Stomach (tissue), 8 donors: ENCODE measurements at regions not wholly inside any gene's neighbourhood (a gene's known extent, or its start where the extent isn't known, plus 50 kb on each side); places are given as distances from the start of the nearest gene placed in this dataset.

Source experiments
- DNase-seq, 2 donors: peaks; one replicate each; pipeline versions ENCODE4 v3.0.0 to v3.0.0-alpha.2; 2013 to 2019
- H3K27ac ChIP-seq, 5 donors: fragments of 200-600 bp in 4 of 5; sonication (generic) in 4 of 5; one replicate each; pipeline ENCODE4 v1.5.1; 2013 to 2019; ENCODE audit warnings: mild to moderate bottlenecking in 1 of 5, moderate library complexity in 1 of 5
- H3K27me3 ChIP-seq, 3 donors: fragments of 200-600 bp; sonication (generic); one replicate each; pipeline ENCODE4 v1.5.1; 2017 to 2019; ENCODE audit warnings: mixed run types in 1 of 3
- H3K36me3 ChIP-seq, 4 donors: fragments of 200-600 bp; sonication (generic); 1 replicate in 3 of 4; 2 replicates in 1 of 4; pipeline ENCODE4 v1.5.1; 2016 to 2019
- H3K4me1 ChIP-seq, 4 donors: fragments of 200-600 bp; sonication (generic); one replicate each; pipeline ENCODE4 v1.5.1; 2016 to 2019
- H3K4me3 ChIP-seq, 4 donors: fragments of 200-600 bp; sonication (generic) in 3 of 4; one replicate each; pipeline ENCODE4 v1.5.1; 2016 to 2019; ENCODE audit warnings: mild to moderate bottlenecking in 1 of 4
- H3K9me3 ChIP-seq, 4 donors: fragments of 200-600 bp; sonication (generic); one replicate each; pipeline ENCODE4 v1.5.1; 2016 to 2019
- CTCF ChIP-seq, 7 experiments: fragments of 450-650 bp in 4 of 7; fragments of 200-600 bp in 3 of 7; sonication (generic) in 3 of 7; IDR thresholded peaks; one replicate each; pipeline ENCODE4 v1.5.1; 2016 to 2019; ENCODE audit warnings: antibody characterized with exemption in 7 of 7, control low read depth in 2 of 7, mild to moderate bottlenecking in 1 of 7
- EP300 ChIP-seq: sonication (generic); formaldehyde crosslinking; IDR thresholded peaks from one replicate; pipeline ENCODE4 v1.6.1; 2017; ENCODE audit warnings: antibody characterized with exemption
- POLR2A ChIP-seq, 4 donors: fragments of 450-650 bp; IDR thresholded peaks; one replicate each; pipeline ENCODE4 v1.6.1; 2016; ENCODE audit warnings: antibody characterized with exemption in 4 of 4, control low read depth in 2 of 4, mild to moderate bottlenecking in 1 of 4, moderate library complexity in 1 of 4
- POLR2AphosphoS5 ChIP-seq, 3 donors: sonication (generic); formaldehyde crosslinking; IDR thresholded peaks; one replicate each; pipeline ENCODE4 v1.6.1; 2016; ENCODE audit warnings: antibody characterized with exemption in 3 of 3
- WGBS, 5 donors: extraction: QIAGEN DNeasy Blood & Tissue Kit in 3 of 5; methylation state at CpG; one replicate each; pipeline versions ENCODE4 v1.1.5 to v1.1.7; 2013 to 2018; 5-methylcytosine and 5-hydroxymethylcytosine counted together
- intact Hi-C: fragments of 100-400 bp; cut with DNase I; formaldehyde crosslinking; loops from one replicate; pipeline ENCODE4 v1.15.1; 2023; ENCODE audit warnings: low total_unique reads
- donor health status: healthy with polysubstance abuse.
- donor health status: Bipolar disorder and iron deficiency.
- donor health status: healthy.

GRCh38 chr21:38973552-38973951 is 167.8 kb downstream of the ETS2 start:
- H3K4me3 ChIP-seq, result no peak overlapping the region
- H3K27ac ChIP-seq, result no peak overlapping the region
- H3K27me3 ChIP-seq, result no peaks in the 10 kb centered on the region
- no peak for TF ChIP-seq EP300
- no peak for TF ChIP-seq POLR2A (IDR thresholded peaks at IDR 0.05)
- TF ChIP-seq CTCF (IDR thresholded peaks at IDR 0.05), result no peak
- intact Hi-C loops, result no loop called here
- 89 to 93% (median 92%) methylated on average over 6 of the region's 6 CpGs for WGBS, 5 donors
- no peak for DNase-seq
- no peaks in the 10 kb centered on the region for H3K36me3 ChIP-seq
- no peaks in the 10 kb centered on the region for H3K9me3 ChIP-seq
- H3K4me1 ChIP-seq, result no peaks in the 10 kb centered on the region

GRCh38 chr21:38972078-38972477 is 166.3 kb downstream of the ETS2 start:
- Histone ChIP-seq H3K4me1 (no peaks in the 10 kb centered on the region), H3K27me3 (no peaks in the 10 kb centered on the region), H3K36me3 (no peaks in the 10 kb centered on the region), H3K9me3 (no peaks in the 10 kb centered on the region), H3K27ac (no peak overlapping the region), H3K4me3 (no peak overlapping the region)
- intact Hi-C loops, result no loop called here
- no peak for TF ChIP-seq POLR2AphosphoS5 (IDR thresholded peaks at IDR 0.05)
- no peak for TF ChIP-seq POLR2A (IDR thresholded peaks at IDR 0.05)
- no peak for TF ChIP-seq EP300
- TF ChIP-seq CTCF (IDR thresholded peaks at IDR 0.05), result no peak
- DNase-seq, result no peak
- 80 to 98% (median 92%) methylated on average over 7 to 10 of the region's 10 CpGs for WGBS, 5 donors

GRCh38 chr21:38970765-38971164 is 165.0 kb downstream of the ETS2 start:
- no peaks in the 10 kb centered on the region for H3K36me3 ChIP-seq
- no peak overlapping the region for H3K4me3 ChIP-seq
- no peaks in the 10 kb centered on the region for H3K9me3 ChIP-seq
- intact Hi-C loops, result no loop called here
- 84 to 98% (median 92%) methylated on average over 3 of the region's 3 CpGs for WGBS, 5 donors
- no peaks in the 10 kb centered on the region for H3K27me3 ChIP-seq
- no peak for DNase-seq
- TF ChIP-seq CTCF (IDR thresholded peaks at IDR 0.05) (no peak), EP300 (no peak), POLR2A (IDR thresholded peaks at IDR 0.05) (no peak), POLR2AphosphoS5 (IDR thresholded peaks at IDR 0.05) (no peak)
- H3K4me1 ChIP-seq, result peaks cover 0 to 8% (median 5%) of the 10 kb centered on the region in 4 donors
- no peak overlapping the region for H3K27ac ChIP-seq

- no peak for DNase-seq
- Histone ChIP-seq H3K4me1 (peaks cover 0 to 15% (median 8%) of the 10 kb centered on the region in 4 donors), H3K27me3 (no peaks in the 10 kb centered on the region), H3K36me3 (no peaks in the 10 kb centered on the region), H3K27ac (no peak overlapping the region), H3K4me3 (no peak overlapping the region), H3K9me3 (no peaks in the 10 kb centered on the region)
- 83 to 93% (median 84%) methylated on average over 10 to 12 of the region's 12 CpGs for WGBS, 5 donors
- TF ChIP-seq POLR2A (IDR thresholded peaks at IDR 0.05) (no peak), EP300 (no peak), CTCF (IDR thresholded peaks at IDR 0.05) (no peak), POLR2AphosphoS5 (IDR thresholded peaks at IDR 0.05) (no peak)
- intact Hi-C loops, result no loop called here
These were observed 163.3 kb downstream of the ETS2 start for GRCh38 chr21:38968887-38969543.
